Fibroblast of skin of abdomen (primary cell): ENCODE measurements at regions not wholly inside any gene's neighbourhood (a gene's known extent, or its start where the extent isn't known, plus 50 kb on each side); places are given as distances from the start of the nearest gene placed in this dataset.

Experiments
- DNase-seq: peaks from one replicate; pipeline ENCODE4 v3.0.0-alpha.2; 2013

GRCh38 chr14:36408388-36408787 lies 88.0 kb upstream of the MBIP start:
- DNase-seq = no peak

GRCh38 chr14:36405589-36406274 lies 85.3 kb upstream of the MBIP start:
- DNase-seq = no peak

GRCh38 chr14:36402867-36403266 lies 82.4 kb upstream of the MBIP start:
- DNase-seq = no peak

GRCh38 chr14:36398463-36399291 lies 78.2 kb upstream of the MBIP start:
- no peak for DNase-seq

GRCh38 chr14:36397357-36397756 lies 76.9 kb upstream of the MBIP start:
- no peak for DNase-seq

GRCh38 chr14:36396798-36397197 lies 76.4 kb upstream of the MBIP start:
- no peak for DNase-seq

GRCh38 chr14:36394593-36394992 lies 74.2 kb upstream of the MBIP start:
- no peak for DNase-seq

GRCh38 chr14:36390718-36391117 lies 70.3 kb upstream of the MBIP start:
- no peak for DNase-seq

- DNase-seq = no peak
Measured at GRCh38 chr14:36383767-36384431, 63.5 kb upstream of the MBIP start.

- peak; percentile 68 for DNase-seq
Measured at GRCh38 chr14:36373982-36374673, 53.7 kb upstream of the MBIP start.
